NCI-H128 (cell line): ENCODE measurements at regions not wholly inside any gene's neighbourhood (a gene's known extent, or its start where the extent isn't known, plus 50 kb on each side); places are given as distances from the start of the nearest gene placed in this dataset.
"Not testable (repeated sequence)": the region's sequence is repeated elsewhere in the genome, so short reads cannot be mapped to it uniquely, and the experiment has no call there.

ENCODE experiments used
- DNase-seq: peaks from one replicate; lab custom pipeline; 2025; ENCODE audit not compliant: unreplicated experiment; lab: John Stamatoyannopoulos, UW

DNA sequence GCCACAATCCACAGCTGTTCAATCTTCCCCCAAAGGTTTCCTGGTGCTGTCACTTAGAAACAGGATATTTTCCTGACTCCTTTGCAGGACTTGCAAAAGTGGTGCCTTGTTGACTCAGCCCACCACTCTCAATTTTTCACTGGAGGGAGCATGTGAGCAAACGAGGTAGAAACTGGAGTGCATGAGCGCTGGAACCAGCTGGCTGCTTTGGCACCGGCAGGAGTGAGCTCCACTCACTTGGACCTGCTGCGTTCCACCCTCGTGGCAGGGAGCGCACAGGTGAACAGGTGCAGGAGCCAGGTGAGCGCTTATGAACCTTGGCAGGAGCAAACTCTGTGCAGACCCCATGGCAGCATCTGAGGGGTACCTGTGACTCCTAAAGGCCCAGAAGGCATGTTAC, 364.1 kb upstream of the RORB start:
- DNase-seq, result no peak

DNA sequence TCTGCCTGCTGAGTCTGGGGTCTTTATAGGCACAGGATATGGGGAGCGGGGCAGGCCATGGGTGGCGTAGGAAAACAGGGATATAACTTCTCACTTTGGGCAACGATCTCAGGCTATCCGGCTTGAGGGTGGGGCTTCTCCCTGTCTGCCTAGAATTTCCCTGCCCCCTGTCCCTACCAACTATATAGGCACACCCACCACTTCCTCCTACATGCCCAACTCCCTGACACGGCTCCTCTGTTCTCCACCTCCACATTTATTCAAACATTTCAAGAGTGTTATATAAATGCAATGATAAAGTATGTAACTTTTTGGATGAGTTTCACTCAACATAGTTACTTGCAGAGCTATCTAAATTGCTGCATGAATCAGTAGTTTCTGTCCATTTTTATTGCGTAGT, 363.2 kb upstream of the RORB start:
- DNase-seq, result no peak

GRCh38 chr9:74138182-74138581, 359.0 kb upstream of the RORB start:
- no peak for DNase-seq

GRCh38 chr9:74140141-74140540, 357.0 kb upstream of the RORB start:
- no peak for DNase-seq

GRCh38 chr9:74147906-74148305, 349.2 kb upstream of the RORB start:
- DNase-seq, result no peak

DNA sequence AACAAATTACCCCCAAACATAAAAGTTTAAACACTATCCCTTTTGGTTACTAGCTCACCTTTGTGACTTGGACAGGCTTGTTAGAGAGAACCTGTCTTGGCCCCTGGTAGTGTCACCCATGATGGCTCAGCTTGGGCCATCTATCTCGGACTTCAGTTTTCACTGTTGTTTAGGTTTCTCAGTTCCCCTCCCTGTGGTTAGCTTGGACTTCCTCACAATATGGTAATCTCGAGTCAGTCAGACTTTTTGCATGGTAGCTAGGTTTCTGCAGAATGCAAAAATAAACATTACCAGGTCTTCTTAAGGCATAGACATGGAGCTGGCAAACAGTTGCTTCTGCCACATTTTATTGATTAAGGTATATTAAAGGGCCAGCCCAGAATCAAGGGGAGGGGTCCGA, 324.3 kb upstream of the RORB start:
- DNase-seq, result no peak

DNA sequence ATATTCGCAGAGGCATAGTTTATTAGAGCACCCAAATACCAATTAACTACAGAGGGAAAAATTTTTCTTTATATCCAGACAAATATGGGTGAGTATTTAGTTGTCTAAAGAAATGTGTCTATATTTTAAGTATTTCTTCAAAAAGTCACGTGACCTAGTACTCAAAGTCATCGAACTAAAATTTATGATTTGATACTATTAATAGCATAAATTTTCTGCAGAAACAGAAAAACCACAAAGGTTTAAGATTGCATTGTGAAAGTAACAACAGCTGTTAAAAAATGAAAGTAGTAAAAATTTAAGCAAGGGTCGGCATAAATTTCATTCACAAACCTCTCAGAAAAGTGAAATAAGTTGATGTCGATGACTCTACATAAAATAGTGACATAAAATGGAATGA, 323.9 kb upstream of the RORB start:
- DNase-seq, result no peak

DNA sequence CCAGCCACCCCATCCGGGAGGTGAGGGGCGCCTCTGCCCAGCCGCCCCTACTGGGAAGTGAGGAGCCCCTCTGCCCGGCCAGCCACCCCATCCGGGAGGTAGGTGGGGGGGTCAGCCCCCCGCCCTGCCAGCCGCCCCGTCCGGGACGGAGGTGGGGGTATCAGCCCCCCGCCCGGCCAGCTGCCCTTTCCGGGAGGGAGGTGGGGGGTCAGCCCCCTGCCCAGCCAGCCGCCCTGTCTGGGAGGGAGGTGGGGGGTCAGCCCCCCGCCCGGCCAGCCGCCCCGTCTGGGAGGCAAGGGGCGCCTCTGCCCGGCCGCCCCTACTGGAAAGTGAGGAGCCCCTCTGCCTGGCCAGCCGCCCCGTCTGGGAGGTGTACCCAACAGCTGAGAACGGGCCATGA, 299.4 kb upstream of the RORB start:
- not testable (repeated sequence) for DNase-seq

DNA sequence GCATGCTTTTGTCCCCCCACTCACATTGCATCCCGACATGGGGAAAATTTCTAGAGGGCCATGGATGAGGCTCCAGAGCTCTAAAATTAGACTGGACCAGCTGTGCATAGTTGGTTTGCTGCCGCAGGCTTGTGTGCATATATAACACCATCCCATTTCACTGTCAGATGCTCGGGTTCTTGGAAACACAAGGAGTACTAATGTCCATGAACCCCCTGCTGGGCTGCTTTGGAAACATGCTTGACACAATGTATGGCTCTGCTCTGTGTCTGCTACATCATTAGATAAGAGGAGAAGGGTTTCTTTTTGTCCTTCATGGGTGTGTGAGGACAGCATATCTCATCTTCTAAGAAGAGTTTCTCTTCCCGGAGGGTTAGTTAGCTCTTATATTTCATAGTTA, 292.1 kb upstream of the RORB start:
- DNase-seq, result no peak

DNA sequence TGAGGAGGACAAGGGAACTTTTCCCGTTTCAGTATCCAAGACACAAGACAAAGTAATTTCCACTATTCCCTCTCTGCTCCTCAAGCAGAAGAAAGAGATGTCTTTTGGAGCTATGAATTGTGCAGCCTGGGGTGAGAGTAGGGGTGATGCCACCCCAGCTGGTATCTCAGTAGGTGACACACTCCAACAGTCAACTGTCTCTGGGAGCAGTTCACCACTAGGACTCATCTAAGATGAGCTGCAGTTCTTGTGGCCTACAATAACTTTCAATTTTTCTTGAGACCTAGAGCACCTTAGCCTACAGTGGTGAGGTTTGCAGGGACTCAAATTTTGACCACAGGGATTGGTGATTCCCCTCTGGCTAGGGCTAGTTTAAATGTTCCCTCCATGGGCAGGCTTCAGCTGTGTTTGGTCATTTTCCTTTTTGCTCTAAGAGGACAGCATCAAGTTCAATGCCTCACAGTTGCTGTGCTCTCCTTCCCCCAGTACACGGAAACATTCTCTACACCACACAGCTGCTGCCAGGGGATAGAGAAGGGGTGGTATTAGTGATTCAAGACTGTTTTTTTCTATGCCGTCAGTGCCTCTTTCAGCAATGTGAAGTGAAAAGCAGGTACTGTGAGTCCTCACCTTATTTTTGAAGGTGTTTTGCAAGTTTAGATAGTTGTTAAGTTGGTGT, 278.6 kb upstream of the RORB start:
- DNase-seq, result no peak

DNA sequence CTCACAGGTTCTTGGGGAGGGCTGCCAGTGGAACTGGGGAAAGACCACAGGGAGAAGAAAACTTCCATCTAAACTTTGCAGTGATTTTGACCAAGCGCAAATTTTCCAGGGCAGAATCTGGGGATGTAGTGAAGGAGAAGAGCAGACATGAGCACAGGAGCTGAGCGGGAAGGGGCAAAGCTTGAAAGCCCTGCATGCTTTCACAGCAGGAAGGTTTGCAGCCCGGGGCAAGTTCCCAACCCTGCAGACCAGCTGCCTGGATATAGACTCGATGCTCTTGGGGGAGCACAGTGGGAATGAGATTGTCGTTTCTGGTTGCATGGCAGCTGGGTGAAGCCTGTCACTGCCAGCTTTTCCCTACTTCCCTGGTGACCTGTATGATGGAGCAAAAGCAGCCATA, 276.8 kb upstream of the RORB start:
- no peak for DNase-seq

GRCh38 chr9:74236857-74237256, 260.3 kb upstream of the RORB start:
- no peak for DNase-seq

DNA sequence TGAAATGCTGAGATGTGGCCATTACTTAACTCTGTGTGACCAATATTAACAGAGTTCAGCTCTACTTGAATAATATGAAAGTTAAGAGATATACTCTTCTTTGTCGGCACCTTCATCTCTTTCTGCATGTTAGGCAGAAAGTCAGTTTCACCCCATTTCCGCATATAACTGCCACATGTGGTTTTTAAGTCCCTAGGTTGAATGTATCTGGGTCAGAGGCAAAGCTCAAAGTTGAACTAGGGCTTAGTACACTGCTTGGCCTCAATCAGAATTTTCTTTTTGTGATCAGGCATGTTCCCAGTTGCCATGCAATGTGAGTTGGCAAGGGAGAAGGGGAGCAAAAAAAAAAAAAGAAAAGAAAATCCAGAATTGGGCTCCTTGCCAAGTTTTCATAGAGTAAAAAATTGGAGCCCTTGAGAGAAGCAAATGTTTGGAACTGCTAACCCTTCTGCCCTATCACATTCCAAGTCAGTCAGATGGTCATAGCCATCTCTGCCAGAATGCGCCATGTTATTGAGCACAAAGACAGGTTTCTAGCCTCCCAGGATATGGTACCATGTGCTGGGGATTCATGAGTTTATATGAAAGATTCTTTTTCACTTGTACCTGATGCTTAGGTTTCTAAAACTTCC, 251.2 kb upstream of the RORB start:
- DNase-seq, result no peak

DNA sequence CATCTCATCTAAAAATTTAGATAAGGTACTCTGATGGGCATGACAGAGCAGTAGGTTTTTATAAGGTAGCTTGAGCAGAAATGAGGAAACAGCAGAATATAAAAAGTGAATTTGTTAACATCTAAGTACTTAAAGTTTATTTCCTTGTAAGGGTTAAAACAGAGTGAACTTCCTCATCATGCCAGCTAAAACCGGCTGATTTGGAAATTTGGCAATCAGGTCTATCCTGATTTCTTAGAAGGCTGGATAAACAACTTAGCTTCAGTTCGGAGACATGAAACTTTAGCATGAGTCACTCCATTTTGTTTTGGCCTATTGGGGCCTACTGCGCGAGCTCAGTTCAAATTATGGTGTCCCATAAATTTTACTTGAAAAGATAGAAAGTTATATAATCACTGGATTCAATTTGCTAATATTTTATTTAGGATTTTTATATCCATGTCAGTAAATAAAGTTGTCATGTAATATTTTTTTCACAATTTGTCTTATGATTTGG, 241.6 kb upstream of the RORB start:
- DNase-seq, result no peak

- DNase-seq, result no peak
Observed at GRCh38 chr9:74275872-74276508, 221.1 kb upstream of the RORB start.

GRCh38 chr9:74277532-74277931, 219.6 kb upstream of the RORB start:
- DNase-seq, result no peak

DNA sequence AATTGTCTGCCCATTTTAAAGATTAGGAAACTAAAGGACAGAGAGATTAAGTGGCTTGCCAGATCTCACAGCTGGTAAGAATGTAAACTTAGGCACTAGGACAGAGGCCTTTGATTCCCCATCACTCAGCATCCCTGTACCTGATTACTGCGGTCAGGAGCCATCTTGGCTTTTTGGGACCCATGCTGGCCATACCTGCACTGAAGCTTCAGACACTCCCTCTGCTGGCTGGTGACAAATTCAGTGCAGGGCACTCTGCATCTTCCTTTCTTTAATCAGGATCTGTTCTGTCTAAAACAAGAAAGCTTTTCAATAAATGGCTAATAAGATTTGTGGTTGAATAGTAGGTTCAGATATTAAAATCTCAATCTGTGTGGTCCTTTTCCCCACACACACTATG, 215.5 kb upstream of the RORB start:
- DNase-seq, result no peak

- no peak for DNase-seq
Observed at GRCh38 chr9:74282526-74283253, 214.4 kb upstream of the RORB start.

GRCh38 chr9:74284581-74285450, 212.3 kb upstream of the RORB start:
- no peak for DNase-seq

DNA sequence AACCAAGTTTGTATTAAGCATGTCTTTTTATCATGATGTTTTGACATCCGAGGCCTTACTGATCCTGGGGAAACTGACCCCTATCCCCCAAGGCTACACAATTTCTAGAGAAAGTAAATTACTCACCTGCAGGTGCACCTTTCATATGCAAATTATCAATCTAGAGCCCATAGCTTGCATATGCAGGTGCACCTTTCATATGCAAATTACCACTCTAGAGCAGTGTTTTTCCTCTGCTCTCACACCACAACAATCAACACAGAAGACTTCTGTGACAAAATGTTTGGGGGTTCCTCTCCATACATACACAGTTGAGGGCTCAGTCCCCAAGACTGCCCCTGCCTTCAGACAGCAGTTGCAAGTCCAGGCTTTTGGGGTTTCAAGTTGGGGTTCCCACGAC, 203.7 kb upstream of the RORB start:
- no peak for DNase-seq

- no peak for DNase-seq
Observed at GRCh38 chr9:74303945-74304344, 193.2 kb upstream of the RORB start.
